Prostate gland (tissue), 2 donors: ENCODE measurements at regions not wholly inside any gene's neighbourhood (a gene's known extent, or its start where the extent isn't known, plus 50 kb on each side); places are given as distances from the start of the nearest gene placed in this dataset.

Source experiments
- DNase-seq: peaks from one replicate; pipeline ENCODE4 v3.0.0-alpha.2; 2019; ENCODE audit warnings: low spot score
- H3K27ac ChIP-seq, 2 donors: fragments of 200-600 bp; sonication (generic); 2 replicates each; pipeline ENCODE4 v1.5.1; 2017 to 2019
- H3K27me3 ChIP-seq: fragments of 200-600 bp; sonication (generic); replicated peaks from 2 replicates; pipeline ENCODE4 v1.5.1; 2019; ENCODE audit not compliant: insufficient read depth
- H3K36me3 ChIP-seq, 2 donors: fragments of 200-600 bp; sonication (generic); 1 replicate in 1 of 2; 2 replicates in 1 of 2; pipeline versions ENCODE4 v1.5.1 to v1.8.1; 2017 to 2019
- H3K4me1 ChIP-seq: fragments of 200-600 bp; sonication (generic); replicated peaks from 2 replicates; pipeline ENCODE4 v1.5.1; 2019
- H3K4me3 ChIP-seq, 2 donors: fragments of 200-600 bp; sonication (generic); 2 replicates each; pipeline ENCODE4 v1.5.1; 2017 to 2019
- H3K9me3 ChIP-seq: fragments of 200-600 bp; sonication (generic); 2 replicates; pipeline ENCODE4 v1.5.1; 2017
- CTCF ChIP-seq, 4 experiments: fragments of 200-600 bp in 2 of 4; fragments of 450-650 bp in 2 of 4; sonication (generic) in 2 of 4; IDR thresholded peaks; 1 replicate in 3 of 4; 2 replicates in 1 of 4; pipeline ENCODE4 v1.5.1; 2016 to 2019; ENCODE audit warnings: antibody characterized with exemption in 4 of 4, mild to moderate bottlenecking in 2 of 4, moderate library complexity in 2 of 4
- POLR2A ChIP-seq: fragments of 450-650 bp; IDR thresholded peaks from one replicate; pipeline ENCODE4 v1.6.1; 2016; ENCODE audit warnings: antibody characterized with exemption, mild to moderate bottlenecking
- POLR2AphosphoS5 ChIP-seq: sonication (generic); formaldehyde crosslinking; IDR thresholded peaks from one replicate; pipeline ENCODE4 v1.6.1; 2017; ENCODE audit warnings: antibody characterized with exemption
- WGBS: methylation state at CpG from one replicate; pipeline ENCODE4 v1.1.5; 2018; 5-methylcytosine and 5-hydroxymethylcytosine counted together
- intact Hi-C: fragments of 100-400 bp; cut with DNase I; formaldehyde crosslinking; loops from one replicate; pipeline ENCODE4 v1.14.2; 2022

- intact Hi-C loops, result no loop called here
- H3K27me3 ChIP-seq, result no peaks in the 10 kb centered on the region
- H3K4me1 ChIP-seq, result no peaks in the 10 kb centered on the region
- no peaks in the 10 kb centered on the region for H3K36me3 ChIP-seq
- WGBS, result 89% methylated on average over 5 of the region's 5 CpGs
- H3K4me3 ChIP-seq, result no peak overlapping the region
- DNase-seq, result no peak
- no peaks in the 10 kb centered on the region for H3K9me3 ChIP-seq
- no peak overlapping the region for H3K27ac ChIP-seq
- TF ChIP-seq POLR2AphosphoS5 (no peak), POLR2A (no peak), CTCF (IDR thresholded peaks at IDR 0.05) (no peak)
Observed at GRCh38 chr5:25064306-25064705, 419.5 kb upstream of the CDH10 start.

- intact Hi-C loops, result no loop called here
- 92% methylated on average over 2 of the region's 2 CpGs for WGBS
- no peak for TF ChIP-seq POLR2A
- TF ChIP-seq CTCF (IDR thresholded peaks at IDR 0.05), result no peak
- TF ChIP-seq POLR2AphosphoS5, result no peak
Observed at GRCh38 chr5:25060575-25060974, 415.8 kb upstream of the CDH10 start.

GRCh38 chr5:25056836-25057235 lies 412.1 kb upstream of the CDH10 start:
- intact Hi-C loops, result no loop called here

More at GRCh38 chr5:25060575-25060974, 415.8 kb upstream of the CDH10 start:
- no peak for DNase-seq
- no peaks in the 10 kb centered on the region for H3K4me1 ChIP-seq
- H3K36me3 ChIP-seq, result no peaks in the 10 kb centered on the region
- no peak overlapping the region for H3K4me3 ChIP-seq
- no peak overlapping the region for H3K27ac ChIP-seq
- H3K9me3 ChIP-seq, result no peaks in the 10 kb centered on the region
- H3K27me3 ChIP-seq, result no peaks in the 10 kb centered on the region

GRCh38 chr5:25033658-25034057 lies 388.9 kb upstream of the CDH10 start:
- Histone ChIP-seq H3K27ac (no peak overlapping the region), H3K36me3 (no peaks in the 10 kb centered on the region), H3K27me3 (no peaks in the 10 kb centered on the region), H3K4me1 (no peaks in the 10 kb centered on the region), H3K9me3 (no peaks in the 10 kb centered on the region), H3K4me3 (no peak overlapping the region)
- WGBS, result 74% methylated on average over 3 of the region's 3 CpGs
- intact Hi-C loops, result no loop called here
- no peak for DNase-seq
- TF ChIP-seq CTCF (IDR thresholded peaks at IDR 0.05) (no peak), POLR2AphosphoS5 (no peak), POLR2A (no peak)

More at GRCh38 chr5:25056836-25057235, 412.1 kb upstream of the CDH10 start:
- H3K27me3 ChIP-seq, result no peaks in the 10 kb centered on the region
- no peaks in the 10 kb centered on the region for H3K36me3 ChIP-seq
- no peak for DNase-seq
- TF ChIP-seq POLR2AphosphoS5, result no peak
- no peak for TF ChIP-seq CTCF (IDR thresholded peaks at IDR 0.05)
- TF ChIP-seq POLR2A, result no peak
- no peaks in the 10 kb centered on the region for H3K4me1 ChIP-seq
- no peaks in the 10 kb centered on the region for H3K9me3 ChIP-seq
- no peak overlapping the region for H3K4me3 ChIP-seq
- no peak overlapping the region for H3K27ac ChIP-seq

GRCh38 chr5:25029004-25029403 lies 384.2 kb upstream of the CDH10 start:
- Histone ChIP-seq H3K27ac (no peak overlapping the region), H3K27me3 (no peaks in the 10 kb centered on the region), H3K36me3 (no peaks in the 10 kb centered on the region), H3K4me3 (no peak overlapping the region), H3K4me1 (no peaks in the 10 kb centered on the region), H3K9me3 (no peaks in the 10 kb centered on the region)
- intact Hi-C loops, result no loop called here
- TF ChIP-seq POLR2AphosphoS5, result no peak
- TF ChIP-seq CTCF (IDR thresholded peaks at IDR 0.05), result no peak
- TF ChIP-seq POLR2A, result no peak
- peak; percentile 5 for DNase-seq
